ENCODE measurements at regions not wholly inside any gene's neighbourhood (a gene's known extent, or its start where the extent isn't known, plus 50 kb on each side); places are given as distances from the start of the nearest gene placed in this dataset.

- DNase-seq, result no peak
- H3K36me3 ChIP-seq (replicated peaks; ENCODE audit: control insufficient read depth, insufficient read depth, low read length), result no peaks in the 10 kb centered on the region
- no peak overlapping the region for H3K4me3 ChIP-seq (ENCODE audit: insufficient read depth, low read depth, low read length)
- no peaks in the 10 kb centered on the region for H3K27me3 ChIP-seq (ENCODE audit: control insufficient read depth, insufficient read depth, low read length)
These were observed 424.0 kb downstream of the MATN1 start for GRCh38 chr1:30299393-30299792.

GRCh38 chr1:30295674-30296073 lies 427.7 kb downstream of the MATN1 start:
- Histone ChIP-seq H3K36me3 (replicated peaks; ENCODE audit: control insufficient read depth, insufficient read depth, low read length) (no peaks in the 10 kb centered on the region), H3K27me3 (ENCODE audit: control insufficient read depth, insufficient read depth, low read length) (no peaks in the 10 kb centered on the region), H3K4me3 (ENCODE audit: insufficient read depth, low read depth, low read length) (no peak overlapping the region)
- no peak for DNase-seq

GRCh38 chr1:30295266-30295665 lies 428.1 kb downstream of the MATN1 start:
- Histone ChIP-seq H3K27me3 (ENCODE audit: control insufficient read depth, insufficient read depth, low read length) (no peaks in the 10 kb centered on the region), H3K36me3 (replicated peaks; ENCODE audit: control insufficient read depth, insufficient read depth, low read length) (no peaks in the 10 kb centered on the region), H3K4me3 (ENCODE audit: insufficient read depth, low read depth, low read length) (no peak overlapping the region)
- no peak for DNase-seq

GRCh38 chr1:30294508-30294907 lies 428.9 kb downstream of the MATN1 start:
- DNase-seq, result no peak
- no peak overlapping the region for H3K4me3 ChIP-seq (ENCODE audit: insufficient read depth, low read depth, low read length)
- no peaks in the 10 kb centered on the region for H3K27me3 ChIP-seq (ENCODE audit: control insufficient read depth, insufficient read depth, low read length)
- no peaks in the 10 kb centered on the region for H3K36me3 ChIP-seq (replicated peaks; ENCODE audit: control insufficient read depth, insufficient read depth, low read length)

- Histone ChIP-seq H3K27me3 (ENCODE audit: control insufficient read depth, insufficient read depth, low read length) (no peaks in the 10 kb centered on the region), H3K36me3 (replicated peaks; ENCODE audit: control insufficient read depth, insufficient read depth, low read length) (no peaks in the 10 kb centered on the region), H3K4me3 (ENCODE audit: insufficient read depth, low read depth, low read length) (no peak overlapping the region)
- DNase-seq, result no peak
These were observed 430.9 kb downstream of the MATN1 start for GRCh38 chr1:30292451-30292850.

- DNase-seq, result no peak
- no peak overlapping the region for H3K4me3 ChIP-seq (ENCODE audit: insufficient read depth, low read depth, low read length)
- no peaks in the 10 kb centered on the region; the same call in 1 of the 2 replicates for H3K27me3 ChIP-seq (ENCODE audit: control insufficient read depth, insufficient read depth, low read length)
- no peaks in the 10 kb centered on the region for H3K36me3 ChIP-seq (replicated peaks; ENCODE audit: control insufficient read depth, insufficient read depth, low read length)
These were observed 431.9 kb downstream of the MATN1 start for GRCh38 chr1:30291526-30291925.

GRCh38 chr1:30290581-30290980 lies 432.8 kb downstream of the MATN1 start:
- H3K4me3 ChIP-seq (ENCODE audit: insufficient read depth, low read depth, low read length), result no peak overlapping the region
- no peaks in the 10 kb centered on the region for H3K36me3 ChIP-seq (replicated peaks; ENCODE audit: control insufficient read depth, insufficient read depth, low read length)
- DNase-seq, result no peak
- H3K27me3 ChIP-seq (ENCODE audit: control insufficient read depth, insufficient read depth, low read length), result no peaks in the 10 kb centered on the region; the same call in 1 of the 2 replicates

GRCh38 chr1:30287976-30288375 lies 435.4 kb downstream of the MATN1 start:
- no peak for DNase-seq
- no peak overlapping the region for H3K4me3 ChIP-seq (ENCODE audit: insufficient read depth, low read depth, low read length)
- H3K36me3 ChIP-seq (replicated peaks; ENCODE audit: control insufficient read depth, insufficient read depth, low read length), result no peaks in the 10 kb centered on the region
- no peaks in the 10 kb centered on the region; the same call in 1 of the 2 replicates for H3K27me3 ChIP-seq (ENCODE audit: control insufficient read depth, insufficient read depth, low read length)

- H3K27me3 ChIP-seq (ENCODE audit: control insufficient read depth, insufficient read depth, low read length), result no peaks in the 10 kb centered on the region; the same call in 1 of the 2 replicates
- no peak for DNase-seq
These were observed 436.2 kb downstream of the MATN1 start for GRCh38 chr1:30286988-30287839.

GRCh38 chr1:30286241-30286987 lies 437.0 kb downstream of the MATN1 start:
- H3K4me3 ChIP-seq (ENCODE audit: insufficient read depth, low read depth, low read length), result no peak overlapping the region
- DNase-seq, result no peak
- no peaks in the 10 kb centered on the region for H3K36me3 ChIP-seq (replicated peaks; ENCODE audit: control insufficient read depth, insufficient read depth, low read length)
- H3K27me3 ChIP-seq (ENCODE audit: control insufficient read depth, insufficient read depth, low read length), result no peaks in the 10 kb centered on the region; the same call in 1 of the 2 replicates

More at GRCh38 chr1:30286988-30287839, 436.2 kb downstream of the MATN1 start:
- Histone ChIP-seq H3K36me3 (replicated peaks; ENCODE audit: control insufficient read depth, insufficient read depth, low read length) (no peaks in the 10 kb centered on the region), H3K4me3 (ENCODE audit: insufficient read depth, low read depth, low read length) (no peak overlapping the region)

- Histone ChIP-seq H3K4me3 (ENCODE audit: insufficient read depth, low read depth, low read length) (no peak overlapping the region), H3K27me3 (ENCODE audit: control insufficient read depth, insufficient read depth, low read length) (no peaks in the 10 kb centered on the region; the same call in 1 of the 2 replicates), H3K36me3 (replicated peaks; ENCODE audit: control insufficient read depth, insufficient read depth, low read length) (no peaks in the 10 kb centered on the region)
- DNase-seq, result no peak
These were observed 437.9 kb downstream of the MATN1 start for GRCh38 chr1:30285501-30285932.

- no peaks in the 10 kb centered on the region; the same call in 1 of the 2 replicates for H3K27me3 ChIP-seq (ENCODE audit: control insufficient read depth, insufficient read depth, low read length)
- no peaks in the 10 kb centered on the region for H3K36me3 ChIP-seq (replicated peaks; ENCODE audit: control insufficient read depth, insufficient read depth, low read length)
- no peak overlapping the region for H3K4me3 ChIP-seq (ENCODE audit: insufficient read depth, low read depth, low read length)
- DNase-seq, result no peak
These were observed 438.5 kb downstream of the MATN1 start for GRCh38 chr1:30284728-30285475.

- Histone ChIP-seq H3K27me3 (ENCODE audit: control insufficient read depth, insufficient read depth, low read length) (no peaks in the 10 kb centered on the region; the same call in 1 of the 2 replicates), H3K36me3 (replicated peaks; ENCODE audit: control insufficient read depth, insufficient read depth, low read length) (no peaks in the 10 kb centered on the region), H3K4me3 (ENCODE audit: insufficient read depth, low read depth, low read length) (no peak overlapping the region)
- no peak for DNase-seq
These were observed 439.2 kb downstream of the MATN1 start for GRCh38 chr1:30284226-30284625.

- Histone ChIP-seq H3K36me3 (replicated peaks; ENCODE audit: control insufficient read depth, insufficient read depth, low read length) (no peaks in the 10 kb centered on the region), H3K4me3 (ENCODE audit: insufficient read depth, low read depth, low read length) (no peak overlapping the region), H3K27me3 (ENCODE audit: control insufficient read depth, insufficient read depth, low read length) (no peaks in the 10 kb centered on the region; the same call in 1 of the 2 replicates)
- no peak for DNase-seq
These were observed 440.0 kb downstream of the MATN1 start for GRCh38 chr1:30283199-30283962.

All from H7 (cell line).